HL-60 (cell line): ENCODE measurements at regions not wholly inside any gene's neighbourhood (a gene's known extent, or its start where the extent isn't known, plus 50 kb on each side); places are given as distances from the start of the nearest gene placed in this dataset.

Experiments
- DNase-seq, 2 experiments: peaks; one replicate each; pipeline ENCODE4 v3.0.0-alpha.2; 2010 to 2020; ENCODE audit warnings: low read depth in 1 of 2, low spot score in 1 of 2
- H3K27ac ChIP-seq: fragments of 250-450 bp; sonication (Bioruptor Pico); replicated peaks from 2 replicates; pipeline ENCODE4 v1.5.1; 2020; ENCODE audit warnings: mild to moderate bottlenecking, moderate library complexity
- H3K27me3 ChIP-seq: fragments of 250-450 bp; sonication (Bioruptor Pico); 2 replicates; pipeline ENCODE4 v1.5.1; 2021; ENCODE audit warnings: mild to moderate bottlenecking, moderate library complexity; ENCODE audit not compliant: insufficient read depth, poor library complexity, severe bottlenecking
- H3K4me3 ChIP-seq: replicated peaks from 2 replicates; pipeline ENCODE4 v1.5.1; 2011; ENCODE audit warnings: mild to moderate bottlenecking, control low read depth, low read length; ENCODE audit not compliant: insufficient read depth
- GABPA ChIP-seq: IDR thresholded peaks from 2 replicates; pipeline ENCODE4 v1.6.1; 2012; ENCODE audit warnings: low read depth
- POLR2AphosphoS5 ChIP-seq: IDR thresholded peaks from 2 replicates; pipeline ENCODE4 v1.6.1; 2012; ENCODE audit warnings: low read depth
- SPI1 ChIP-seq: IDR thresholded peaks from 2 replicates; pipeline ENCODE4 v1.6.1; 2012; ENCODE audit warnings: low read depth, mild to moderate bottlenecking, borderline replicate concordance
- TF ChIP-seq, protein P1 (sequence below): IDR thresholded peaks from 2 replicates; pipeline ENCODE4 v1.6.1; 2012; ENCODE audit warnings: low read depth; ENCODE audit not compliant: insufficient replicate concordance
- TF ChIP-seq, protein P2 (sequence below): IDR thresholded peaks from one replicate; pipeline ENCODE4 v1.5.1; 2011; ENCODE audit warnings: low read length, control low read depth, inconsistent platforms; ENCODE audit not compliant: insufficient read depth

DNA sequence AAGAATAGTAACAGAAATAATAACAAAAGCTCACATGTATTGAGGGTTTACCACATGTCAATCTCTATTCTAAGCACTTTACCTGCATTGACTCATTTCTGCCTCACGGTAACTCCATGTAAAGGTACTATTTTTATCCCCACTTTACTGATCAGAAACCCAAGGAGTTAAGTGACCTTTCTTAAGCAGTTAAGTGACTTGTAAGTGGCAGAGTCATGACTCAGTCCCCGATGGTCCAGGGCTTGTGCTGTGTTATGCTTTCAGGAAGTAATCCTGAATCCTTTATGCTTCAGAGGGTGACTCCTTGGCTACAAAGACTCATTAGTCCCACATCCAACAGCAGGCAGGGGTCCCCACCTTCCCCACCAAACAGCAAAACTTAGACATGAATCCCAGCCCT lies 66.5 kb downstream of the MRM1 start:
- Histone ChIP-seq H3K4me3 (no peak overlapping the region), H3K27me3 (no peaks in the 10 kb centered on the region), H3K27ac (no peak overlapping the region)
- TF ChIP-seq POLR2AphosphoS5 (no peak), SPI1 (no peak), GABPA (no peak)
- TF ChIP-seq, protein P1, sequence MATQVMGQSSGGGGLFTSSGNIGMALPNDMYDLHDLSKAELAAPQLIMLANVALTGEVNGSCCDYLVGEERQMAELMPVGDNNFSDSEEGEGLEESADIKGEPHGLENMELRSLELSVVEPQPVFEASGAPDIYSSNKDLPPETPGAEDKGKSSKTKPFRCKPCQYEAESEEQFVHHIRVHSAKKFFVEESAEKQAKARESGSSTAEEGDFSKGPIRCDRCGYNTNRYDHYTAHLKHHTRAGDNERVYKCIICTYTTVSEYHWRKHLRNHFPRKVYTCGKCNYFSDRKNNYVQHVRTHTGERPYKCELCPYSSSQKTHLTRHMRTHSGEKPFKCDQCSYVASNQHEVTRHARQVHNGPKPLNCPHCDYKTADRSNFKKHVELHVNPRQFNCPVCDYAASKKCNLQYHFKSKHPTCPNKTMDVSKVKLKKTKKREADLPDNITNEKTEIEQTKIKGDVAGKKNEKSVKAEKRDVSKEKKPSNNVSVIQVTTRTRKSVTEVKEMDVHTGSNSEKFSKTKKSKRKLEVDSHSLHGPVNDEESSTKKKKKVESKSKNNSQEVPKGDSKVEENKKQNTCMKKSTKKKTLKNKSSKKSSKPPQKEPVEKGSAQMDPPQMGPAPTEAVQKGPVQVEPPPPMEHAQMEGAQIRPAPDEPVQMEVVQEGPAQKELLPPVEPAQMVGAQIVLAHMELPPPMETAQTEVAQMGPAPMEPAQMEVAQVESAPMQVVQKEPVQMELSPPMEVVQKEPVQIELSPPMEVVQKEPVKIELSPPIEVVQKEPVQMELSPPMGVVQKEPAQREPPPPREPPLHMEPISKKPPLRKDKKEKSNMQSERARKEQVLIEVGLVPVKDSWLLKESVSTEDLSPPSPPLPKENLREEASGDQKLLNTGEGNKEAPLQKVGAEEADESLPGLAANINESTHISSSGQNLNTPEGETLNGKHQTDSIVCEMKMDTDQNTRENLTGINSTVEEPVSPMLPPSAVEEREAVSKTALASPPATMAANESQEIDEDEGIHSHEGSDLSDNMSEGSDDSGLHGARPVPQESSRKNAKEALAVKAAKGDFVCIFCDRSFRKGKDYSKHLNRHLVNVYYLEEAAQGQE, result no peak
- TF ChIP-seq, protein P2, sequence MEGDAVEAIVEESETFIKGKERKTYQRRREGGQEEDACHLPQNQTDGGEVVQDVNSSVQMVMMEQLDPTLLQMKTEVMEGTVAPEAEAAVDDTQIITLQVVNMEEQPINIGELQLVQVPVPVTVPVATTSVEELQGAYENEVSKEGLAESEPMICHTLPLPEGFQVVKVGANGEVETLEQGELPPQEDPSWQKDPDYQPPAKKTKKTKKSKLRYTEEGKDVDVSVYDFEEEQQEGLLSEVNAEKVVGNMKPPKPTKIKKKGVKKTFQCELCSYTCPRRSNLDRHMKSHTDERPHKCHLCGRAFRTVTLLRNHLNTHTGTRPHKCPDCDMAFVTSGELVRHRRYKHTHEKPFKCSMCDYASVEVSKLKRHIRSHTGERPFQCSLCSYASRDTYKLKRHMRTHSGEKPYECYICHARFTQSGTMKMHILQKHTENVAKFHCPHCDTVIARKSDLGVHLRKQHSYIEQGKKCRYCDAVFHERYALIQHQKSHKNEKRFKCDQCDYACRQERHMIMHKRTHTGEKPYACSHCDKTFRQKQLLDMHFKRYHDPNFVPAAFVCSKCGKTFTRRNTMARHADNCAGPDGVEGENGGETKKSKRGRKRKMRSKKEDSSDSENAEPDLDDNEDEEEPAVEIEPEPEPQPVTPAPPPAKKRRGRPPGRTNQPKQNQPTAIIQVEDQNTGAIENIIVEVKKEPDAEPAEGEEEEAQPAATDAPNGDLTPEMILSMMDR, result no peak
- DNase-seq, result no peak

DNA sequence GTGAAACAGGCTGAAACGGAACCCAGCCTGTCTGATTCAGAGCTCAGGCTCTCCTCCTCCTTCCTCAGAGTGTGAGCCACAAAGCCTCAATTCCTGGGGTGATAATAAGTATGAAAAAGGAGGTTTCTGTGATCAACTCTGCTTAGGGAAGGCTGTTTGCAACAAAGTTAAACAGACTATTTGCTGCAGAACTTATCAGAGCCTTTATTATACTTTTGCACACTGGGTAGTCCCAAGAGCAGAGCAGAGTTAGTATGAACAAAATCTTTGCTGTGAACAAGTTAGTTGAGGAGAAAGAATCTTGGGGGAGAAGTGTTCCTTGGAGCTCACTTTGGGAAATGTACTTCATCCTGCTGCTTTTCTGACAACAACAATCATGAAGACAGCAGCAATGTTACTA lies 67.4 kb downstream of the MRM1 start:
- DNase-seq, result no peak
- Histone ChIP-seq H3K27ac (no peak overlapping the region), H3K27me3 (no peaks in the 10 kb centered on the region), H3K4me3 (no peak overlapping the region)
- TF ChIP-seq, protein P2, result no peak
- no peak for TF ChIP-seq SPI1
- TF ChIP-seq POLR2AphosphoS5, result no peak
- TF ChIP-seq, protein P1, result no peak
- TF ChIP-seq GABPA, result no peak

DNA sequence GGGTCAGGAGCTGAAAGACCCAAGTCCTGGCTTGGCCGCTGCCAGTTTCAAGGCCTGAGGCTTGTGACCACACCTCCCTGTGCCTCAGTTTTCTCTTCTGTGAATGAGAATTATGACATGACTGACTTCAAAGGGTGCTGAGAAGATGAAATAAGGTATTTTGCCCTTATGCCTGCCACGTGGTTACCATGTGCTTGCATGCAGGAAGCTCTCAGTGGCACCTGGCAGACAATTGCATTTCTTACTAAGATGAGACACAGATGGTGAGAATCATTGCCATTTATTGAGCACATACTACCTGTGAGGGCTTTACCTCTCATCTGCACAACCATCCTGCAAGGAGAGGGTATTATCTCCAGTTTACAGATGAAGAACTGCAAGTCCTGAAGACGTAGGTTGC lies 69.8 kb downstream of the MRM1 start:
- no peak overlapping the region for H3K27ac ChIP-seq
- DNase-seq, result no peak
- no peak for TF ChIP-seq SPI1
- no peak for TF ChIP-seq GABPA
- TF ChIP-seq, protein P1, result no peak
- no peak for TF ChIP-seq POLR2AphosphoS5
- TF ChIP-seq, protein P2, result no peak
- no peak overlapping the region for H3K4me3 ChIP-seq
- H3K27me3 ChIP-seq, result no peaks in the 10 kb centered on the region
